Neural progenitor cell (in vitro differentiated cells): ENCODE measurements at regions not wholly inside any gene's neighbourhood (a gene's known extent, or its start where the extent isn't known, plus 50 kb on each side); places are given as distances from the start of the nearest gene placed in this dataset.

Experiments used
- DNase-seq: peaks from one replicate; pipeline ENCODE4 v3.0.0-alpha.2; 2016; ENCODE audit warnings: low spot score
- H2AFZ ChIP-seq: fragments of 200-600 bp; sonication (generic); replicated peaks from 2 replicates; pipeline ENCODE4 v1.6.1; 2016; ENCODE audit warnings: antibody characterized with exemption
- H3F3A ChIP-seq: fragments of 200-600 bp; sonication (generic); 2 replicates; pipeline ENCODE4 v1.6.1; 2016; ENCODE audit warnings: antibody characterized with exemption, low read depth
- H3K27ac ChIP-seq: fragments of 200-600 bp; sonication (generic); 2 replicates; pipeline ENCODE4 v1.5.1; 2016; ENCODE audit warnings: mild to moderate bottlenecking
- H3K27me3 ChIP-seq: fragments of 200-600 bp; sonication (generic); 2 replicates; pipeline ENCODE4 v1.6.1; 2016; ENCODE audit warnings: mild to moderate bottlenecking, moderate library complexity
- H3K36me3 ChIP-seq: fragments of 200-600 bp; sonication (generic); 2 replicates; pipeline ENCODE4 v1.5.1; 2016
- H3K4me1 ChIP-seq: fragments of 200-600 bp; sonication (generic); 2 replicates; pipeline ENCODE4 v1.6.1; 2016; ENCODE audit warnings: mixed run types
- H3K4me2 ChIP-seq: fragments of 200-600 bp; sonication (generic); 2 replicates; pipeline ENCODE4 v1.6.1; 2016
- H3K4me3 ChIP-seq: fragments of 200-600 bp; sonication (generic); 2 replicates; pipeline ENCODE4 v1.5.1; 2016
- H3K79me2 ChIP-seq: fragments of 200-600 bp; sonication (generic); 2 replicates; pipeline ENCODE4 v1.6.1; 2016; ENCODE audit warnings: low read depth
- H3K9ac ChIP-seq: fragments of 200-600 bp; sonication (generic); 2 replicates; pipeline ENCODE4 v1.6.1; 2016
- H3K9me3 ChIP-seq: fragments of 200-600 bp; sonication (generic); 2 replicates; pipeline ENCODE4 v1.5.1; 2016; ENCODE audit warnings: low read depth
- H4K20me1 ChIP-seq: fragments of 200-600 bp; sonication (generic); 2 replicates; pipeline ENCODE4 v1.6.1; 2016; ENCODE audit warnings: low read depth
- H3K27ac Mint-ChIP-seq: 3 replicates; pipeline ENCODE4 v1.8.0; 2021; ENCODE audit warnings: mixed read lengths
- H3K27me3 Mint-ChIP-seq: 2 replicates; pipeline ENCODE4 v1.8.0; 2022; ENCODE audit warnings: low read depth, mild to moderate bottlenecking, inconsistent platforms, moderate library complexity, mixed read lengths; ENCODE audit not compliant: insufficient read depth
- H3K36me3 Mint-ChIP-seq: 3 replicates; pipeline ENCODE4 v1.8.0; 2021; ENCODE audit warnings: mixed read lengths
- H3K4me1 Mint-ChIP-seq: 3 replicates; pipeline ENCODE4 v1.8.0; 2021; ENCODE audit warnings: mixed read lengths
- H3K4me3 Mint-ChIP-seq: 3 replicates; pipeline ENCODE4 v1.8.0; 2021; ENCODE audit warnings: mild to moderate bottlenecking, moderate library complexity, mixed read lengths
- H3K9me3 Mint-ChIP-seq: 3 replicates; pipeline ENCODE4 v1.8.0; 2020; ENCODE audit warnings: mixed read lengths
- CTCF ChIP-seq: fragments of 200-600 bp; sonication (generic); IDR thresholded peaks from 2 replicates; pipeline ENCODE4 v1.5.1; 2017; ENCODE audit warnings: antibody characterized with exemption, mild to moderate bottlenecking
- EZH2 ChIP-seq: fragments of 200-600 bp; sonication (generic); IDR thresholded peaks from 2 replicates; pipeline ENCODE4 v1.6.1; 2017; ENCODE audit warnings: antibody characterized with exemption, mild to moderate bottlenecking, moderate library complexity
- EZH2phosphoT487 ChIP-seq: fragments of 200-600 bp; sonication (generic); IDR thresholded peaks from 2 replicates; pipeline ENCODE4 v1.6.1; 2017; ENCODE audit warnings: antibody characterized with exemption

DNA sequence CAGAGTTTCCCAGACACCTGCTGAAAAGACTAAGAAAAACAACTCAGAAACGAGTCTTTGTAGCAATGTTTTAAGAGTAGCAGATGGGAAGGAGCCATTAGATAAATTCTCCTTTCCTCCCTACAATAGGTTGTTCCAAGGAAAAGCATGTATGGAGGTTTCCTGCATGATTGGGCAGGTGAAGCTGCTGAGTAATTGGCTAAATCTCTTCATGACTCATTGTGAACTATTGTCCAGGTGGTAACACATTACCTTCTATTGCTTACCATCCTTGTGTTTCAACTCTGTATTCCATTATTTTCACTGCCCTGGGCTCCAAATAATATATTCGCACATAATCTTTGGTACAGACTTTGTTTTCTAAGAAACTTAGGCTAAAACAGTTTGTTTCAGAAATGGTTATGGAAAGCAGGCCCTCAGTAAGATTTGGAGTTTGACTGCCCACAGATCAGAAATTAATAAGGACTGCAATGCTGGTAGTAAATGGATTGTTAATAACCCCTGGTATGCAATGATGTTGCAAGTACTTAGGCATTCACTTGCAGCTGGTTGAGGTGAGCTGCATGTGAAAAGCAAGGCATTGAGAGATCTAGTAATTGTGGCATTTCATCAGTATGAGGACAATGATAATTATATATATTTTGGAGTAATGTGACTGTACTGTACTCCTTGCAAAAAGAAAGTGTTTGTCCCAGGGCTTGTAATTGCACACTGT lies 281.4 kb upstream of the VLDLR start:
- no peaks in the 10 kb centered on the region for H3K9me3 ChIP-seq
- Mint-ChIP-seq H3K4me3 (no peak overlapping the region), H3K36me3 (no peaks in the 10 kb centered on the region), H3K27ac (no peak overlapping the region), H3K9me3 (no peaks in the 10 kb centered on the region), H3K4me1 (no peaks in the 10 kb centered on the region), H3K27me3 (no peaks in the 10 kb centered on the region)
- H3K27ac ChIP-seq, result no peak overlapping the region
- H3K9ac ChIP-seq, result no peak overlapping the region
- no peaks in the 10 kb centered on the region for H3K36me3 ChIP-seq
- H3K27me3 ChIP-seq, result no peaks in the 10 kb centered on the region
- no peak for TF ChIP-seq CTCF
- TF ChIP-seq EZH2phosphoT487, result no peak
- TF ChIP-seq EZH2, result no peak
- no peaks in the 10 kb centered on the region for H3K4me1 ChIP-seq
- H3F3A ChIP-seq, result no peaks in the 10 kb centered on the region
- H2AFZ ChIP-seq, result no peak overlapping the region
- H3K79me2 ChIP-seq, result no peaks in the 10 kb centered on the region
- H3K4me2 ChIP-seq, result no peak overlapping the region
- no peaks in the 10 kb centered on the region for H4K20me1 ChIP-seq
- H3K4me3 ChIP-seq, result no peak overlapping the region
- no peak for DNase-seq

GRCh38 chr9:2341126-2341525 lies 280.5 kb upstream of the VLDLR start:
- H3K36me3 ChIP-seq, result no peaks in the 10 kb centered on the region

GRCh38 chr9:2341956-2342355 lies 279.6 kb upstream of the VLDLR start:
- H2AFZ ChIP-seq, result no peak overlapping the region
- H3K27ac ChIP-seq, result no peak overlapping the region
- no peaks in the 10 kb centered on the region for H3K79me2 ChIP-seq
- H3K9me3 ChIP-seq, result no peaks in the 10 kb centered on the region
- Mint-ChIP-seq H3K9me3 (no peaks in the 10 kb centered on the region), H3K4me3 (no peak overlapping the region), H3K27me3 (no peaks in the 10 kb centered on the region), H3K36me3 (no peaks in the 10 kb centered on the region), H3K27ac (no peak overlapping the region), H3K4me1 (no peaks in the 10 kb centered on the region)
- no peaks in the 10 kb centered on the region for H3K36me3 ChIP-seq
- H3K9ac ChIP-seq, result no peak overlapping the region
- no peak for TF ChIP-seq EZH2phosphoT487
- TF ChIP-seq EZH2, result no peak
- no peak for TF ChIP-seq CTCF
- no peaks in the 10 kb centered on the region for H3F3A ChIP-seq
- H4K20me1 ChIP-seq, result no peaks in the 10 kb centered on the region
- no peak overlapping the region for H3K4me2 ChIP-seq
- H3K4me1 ChIP-seq, result no peaks in the 10 kb centered on the region
- DNase-seq, result no peak
- no peaks in the 10 kb centered on the region for H3K27me3 ChIP-seq
- no peak overlapping the region for H3K4me3 ChIP-seq

More at GRCh38 chr9:2341126-2341525, 280.5 kb upstream of the VLDLR start:
- Histone ChIP-seq H3K4me3 (no peak overlapping the region), H3K4me1 (no peaks in the 10 kb centered on the region), H3K9ac (no peak overlapping the region), H4K20me1 (no peaks in the 10 kb centered on the region), H2AFZ (no peak overlapping the region), H3K79me2 (no peaks in the 10 kb centered on the region), H3F3A (no peaks in the 10 kb centered on the region), H3K9me3 (no peaks in the 10 kb centered on the region), H3K4me2 (no peak overlapping the region), H3K27me3 (no peaks in the 10 kb centered on the region), H3K27ac (no peak overlapping the region)
- H3K27me3 Mint-ChIP-seq, result no peaks in the 10 kb centered on the region
- no peak for DNase-seq
- no peak overlapping the region for H3K4me3 Mint-ChIP-seq
- TF ChIP-seq EZH2 (no peak), EZH2phosphoT487 (no peak)
- no peaks in the 10 kb centered on the region for H3K9me3 Mint-ChIP-seq
- no peaks in the 10 kb centered on the region for H3K36me3 Mint-ChIP-seq
- no peaks in the 10 kb centered on the region for H3K4me1 Mint-ChIP-seq
- no peak overlapping the region for H3K27ac Mint-ChIP-seq

- H3F3A ChIP-seq, result no peaks in the 10 kb centered on the region
- H3K4me3 ChIP-seq, result no peak overlapping the region
- no peak overlapping the region for H3K9ac ChIP-seq
- no peak overlapping the region for H2AFZ ChIP-seq
- no peaks in the 10 kb centered on the region for H3K36me3 ChIP-seq
- TF ChIP-seq CTCF, result no peak
- no peak for TF ChIP-seq EZH2phosphoT487
- TF ChIP-seq EZH2, result no peak
- H3K27me3 Mint-ChIP-seq, result no peaks in the 10 kb centered on the region
- H3K4me1 ChIP-seq, result no peaks in the 10 kb centered on the region
- H3K4me1 Mint-ChIP-seq, result no peaks in the 10 kb centered on the region
- H3K4me2 ChIP-seq, result no peak overlapping the region
- no peaks in the 10 kb centered on the region for H3K27me3 ChIP-seq
- no peak for DNase-seq
- H3K9me3 Mint-ChIP-seq, result no peaks in the 10 kb centered on the region
- no peak overlapping the region for H3K27ac ChIP-seq
- H3K36me3 Mint-ChIP-seq, result no peaks in the 10 kb centered on the region
- H3K9me3 ChIP-seq, result no peaks in the 10 kb centered on the region
- H3K4me3 Mint-ChIP-seq, result no peak overlapping the region
- no peaks in the 10 kb centered on the region for H4K20me1 ChIP-seq
- no peaks in the 10 kb centered on the region for H3K79me2 ChIP-seq
- H3K27ac Mint-ChIP-seq, result no peak overlapping the region
These were observed 277.8 kb upstream of the VLDLR start for GRCh38 chr9:2343756-2344155.
